GM12878 (cell line): ENCODE measurements at regions not wholly inside any gene's neighbourhood (a gene's known extent, or its start where the extent isn't known, plus 50 kb on each side); places are given as distances from the start of the nearest gene placed in this dataset.

Source experiments
- ATAC-seq: fragments of 200-7000 bp; cut with Tn5 transposase; 3 replicates; pipeline ENCODE4 v1.9.1; 2020; ENCODE audit warnings: mild to moderate bottlenecking, moderate library complexity
- BruUV-seq: library from RNA; stranded (reverse); fragments of 400-500 nt; replicated peaks from 2 replicates; lab custom pipeline; 2021; lab: Mats Ljungman, UMichigan
- CTCF ChIA-PET: fragments of 300-600 bp; sonication (Branson Sonifier 250); formaldehyde crosslinking; extraction: SDS; loops from one replicate; lab custom pipeline; 2021; ENCODE audit warnings: inconsistent platforms; lab: Yijun Ruan, JAX
- POLR2A ChIA-PET: fragments of 350-600 bp; formaldehyde crosslinking; extraction: SDS; loops from one replicate; lab custom pipeline; 2021; ENCODE audit warnings: inconsistent platforms; lab: Charles Lee
- RAD21 ChIA-PET: fragments of 300-600 bp; sonication (Branson Sonifier 250); formaldehyde crosslinking; loops from one replicate; lab custom pipeline; 2023; ENCODE audit warnings: antibody characterized with exemption; ENCODE audit not compliant: unreplicated experiment; lab: Charles Lee
- SMC1A ChIA-PET: fragments of 300-600 bp; sonication (Branson Sonifier 250); formaldehyde crosslinking; loops from one replicate; lab custom pipeline; 2023; ENCODE audit not compliant: unreplicated experiment, uncharacterized antibody; lab: Charles Lee
- DNase-seq: peaks from one replicate; pipeline ENCODE4 v3.0.0-alpha.2; 2011; ENCODE audit warnings: low read depth, low spot score
- FAIRE-seq: peaks from 3 replicates; lab custom pipeline; 2011; peaks lifted over from hg19 to GRCh38; lab: Jason Lieb, UNC
- H2AFZ ChIP-seq: 2 replicates; pipeline ENCODE4 v1.6.0; 2011; ENCODE audit warnings: low read depth, low read length, control low read depth; ENCODE audit not compliant: control insufficient read depth
- H3K27ac ChIP-seq: 2 replicates; pipeline ENCODE4 v1.5.1; 2011; ENCODE audit warnings: control low read depth; ENCODE audit not compliant: control insufficient read depth, insufficient read depth
- H3K27me3 ChIP-seq, 2 experiments: replicated peaks in 1 of 2; 2 replicates each; pipeline versions ENCODE4 v1.6.0 to v1.6.1; 2011; ENCODE audit warnings: low read length in 1 of 2; ENCODE audit not compliant: control insufficient read depth in 2 of 2, insufficient read depth in 2 of 2
- H3K36me3 ChIP-seq, 2 experiments: 2 replicates each; pipeline ENCODE4 v1.5.1; 2011; ENCODE audit warnings: low read length in 1 of 2; ENCODE audit not compliant: control insufficient read depth in 2 of 2, insufficient read depth in 2 of 2
- H3K4me1 ChIP-seq: 2 replicates; pipeline ENCODE4 v1.6.1; 2011; ENCODE audit warnings: mild to moderate bottlenecking, low read length, moderate library complexity, mixed read lengths; ENCODE audit not compliant: control insufficient read depth, insufficient read depth
- H3K4me2 ChIP-seq: 2 replicates; pipeline ENCODE4 v1.6.0; 2011; ENCODE audit warnings: control low read depth; ENCODE audit not compliant: control insufficient read depth, insufficient read depth
- H3K4me3 ChIP-seq: fragments of 200-600 bp; sonication (generic); 2 replicates; pipeline ENCODE4 v1.5.1; 2016
- H3K79me2 ChIP-seq: 2 replicates; pipeline ENCODE4 v1.6.0; 2011; ENCODE audit warnings: low read length; ENCODE audit not compliant: control insufficient read depth, insufficient read depth
- H3K9ac ChIP-seq: 2 replicates; pipeline ENCODE4 v1.8.0; 2011; ENCODE audit warnings: low read length, control low read depth, mixed read lengths; ENCODE audit not compliant: control insufficient read depth, insufficient read depth
- H3K9me3 ChIP-seq: replicated peaks from 3 replicates; pipeline ENCODE4 v1.5.1; 2011; ENCODE audit warnings: mild to moderate bottlenecking, low read length; ENCODE audit not compliant: control insufficient read depth, insufficient read depth
- H4K20me1 ChIP-seq: 2 replicates; pipeline ENCODE4 v1.6.0; 2011; ENCODE audit not compliant: control insufficient read depth, insufficient read depth
- ATF7 ChIP-seq: fragments of 450-650 bp; IDR thresholded peaks from 2 replicates; pipeline ENCODE4 v1.6.1; 2016; ENCODE audit warnings: low read depth, mild to moderate bottlenecking
- CHD4 ChIP-seq: fragments of 200-600 bp; sonication (generic); IDR thresholded peaks from 2 replicates; pipeline ENCODE4 v1.6.1; 2016; ENCODE audit warnings: mild to moderate bottlenecking
- HCFC1 ChIP-seq: fragments of 150-350 bp; IDR thresholded peaks from 2 replicates; pipeline ENCODE4 v1.6.1; 2014; ENCODE audit warnings: low read length
- IKZF1 ChIP-seq: fragments of 450-650 bp; conservative IDR thresholded peaks from 2 replicates; pipeline ENCODE4 v1.6.1; 2017; ENCODE audit warnings: antibody characterized with exemption, mild to moderate bottlenecking
- JUND ChIP-seq: IDR thresholded peaks from 2 replicates; pipeline ENCODE4 v1.6.1; 2012; ENCODE audit warnings: low read depth, mild to moderate bottlenecking, low read length, improper control_type of control experiment, moderate library complexity
- PAX5 ChIP-seq: IDR thresholded peaks from 2 replicates; pipeline ENCODE4 v1.6.1; 2011; ENCODE audit warnings: low read depth, low read length, borderline replicate concordance
- STAT1 ChIP-seq: fragments of 450-650 bp; conservative IDR thresholded peaks from 2 replicates; pipeline ENCODE4 v1.6.1; 2014; ENCODE audit warnings: antibody characterized with exemption, mild to moderate bottlenecking
- ZZZ3 ChIP-seq: IDR thresholded peaks from 2 replicates; pipeline ENCODE4 v1.6.1; 2011; ENCODE audit warnings: low read depth; ENCODE audit not compliant: control insufficient read depth, insufficient read length
- WGBS: methylation state at CpG from one replicate; pipeline ENCODE4 v1.1.6; 2016; ENCODE audit warnings: low lambda C conversion rate; ENCODE audit not compliant: insufficient replicate concordance, insufficient coverage; ENCODE audit errors: missing lambda C conversion rate; 5-methylcytosine and 5-hydroxymethylcytosine counted together
- in situ Hi-C: fragments of 300-500 bp; cut with MboI; formaldehyde crosslinking; loops from 9 replicates; pipeline ENCODE4 v1.14.3; 2018; ENCODE audit warnings: mixed read lengths
- intact Hi-C: fragments of 100-400 bp; cut with micrococcal nuclease; formaldehyde crosslinking; loops from one replicate; pipeline ENCODE4 v1.14.2; 2022; ENCODE audit not compliant: unreplicated experiment
- TF ChIP-seq, protein P1 (sequence below): IDR thresholded peaks from 2 replicates; pipeline ENCODE4 v1.6.1; 2011; ENCODE audit warnings: borderline replicate concordance, low read depth, mild to moderate bottlenecking, moderate library complexity, low read length; ENCODE audit not compliant: insufficient read depth, poor library complexity, severe bottlenecking

GRCh38 chr14:37720131-37720530, 124.7 kb downstream of the TTC6 start:
- no peak overlapping the region for H2AFZ ChIP-seq
- SMC1A ChIA-PET = no interaction called here
- no peak overlapping the region for H3K9ac ChIP-seq
- FAIRE-seq = no peak
- 0% methylated on average over 1 of the region's 1 CpG for WGBS
- no peak overlapping the region for H3K4me3 ChIP-seq
- CTCF ChIA-PET = no interaction called here
- H3K4me1 ChIP-seq = no peaks in the 10 kb centered on the region
- H3K36me3 ChIP-seq = no peaks in the 10 kb centered on the region
- in situ Hi-C loops (no loop called here), intact Hi-C loops (no loop called here)
- H3K79me2 ChIP-seq = no peaks in the 10 kb centered on the region
- no peak for DNase-seq
- BruUV-seq = no TSS peak
- H3K9me3 ChIP-seq = no peaks in the 10 kb centered on the region
- H3K4me2 ChIP-seq = no peak overlapping the region
- H4K20me1 ChIP-seq = no peaks in the 10 kb centered on the region
- POLR2A ChIA-PET = no interaction called here
- RAD21 ChIA-PET = no interaction called here
- TF ChIP-seq, protein P1, sequence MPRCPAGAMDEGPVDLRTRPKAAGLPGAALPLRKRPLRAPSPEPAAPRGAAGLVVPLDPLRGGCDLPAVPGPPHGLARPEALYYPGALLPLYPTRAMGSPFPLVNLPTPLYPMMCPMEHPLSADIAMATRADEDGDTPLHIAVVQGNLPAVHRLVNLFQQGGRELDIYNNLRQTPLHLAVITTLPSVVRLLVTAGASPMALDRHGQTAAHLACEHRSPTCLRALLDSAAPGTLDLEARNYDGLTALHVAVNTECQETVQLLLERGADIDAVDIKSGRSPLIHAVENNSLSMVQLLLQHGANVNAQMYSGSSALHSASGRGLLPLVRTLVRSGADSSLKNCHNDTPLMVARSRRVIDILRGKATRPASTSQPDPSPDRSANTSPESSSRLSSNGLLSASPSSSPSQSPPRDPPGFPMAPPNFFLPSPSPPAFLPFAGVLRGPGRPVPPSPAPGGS = no peak
- TF ChIP-seq STAT1 (no peak), CHD4 (no peak), HCFC1 (no peak), ZZZ3 (no peak), ATF7 (no peak), IKZF1 (no peak), JUND (no peak), PAX5 (no peak)
- no peak overlapping the region for H3K27ac ChIP-seq
- no peak for ATAC-seq
- H3K27me3 ChIP-seq = no peaks in the 10 kb centered on the region
